HG03139 (cell line): ENCODE measurements at regions not wholly inside any gene's neighbourhood (a gene's known extent, or its start where the extent isn't known, plus 50 kb on each side); places are given as distances from the start of the nearest gene placed in this dataset.
"Not testable (repeated sequence)": the region's sequence is repeated elsewhere in the genome, so short reads cannot be mapped to it uniquely, and the experiment has no call there.

Experiments
- ATAC-seq: cut with Tn5 transposase; IDR thresholded peaks from one replicate; pipeline ENCODE4 v1.9.1; 2021; ENCODE audit not compliant: unreplicated experiment

DNA sequence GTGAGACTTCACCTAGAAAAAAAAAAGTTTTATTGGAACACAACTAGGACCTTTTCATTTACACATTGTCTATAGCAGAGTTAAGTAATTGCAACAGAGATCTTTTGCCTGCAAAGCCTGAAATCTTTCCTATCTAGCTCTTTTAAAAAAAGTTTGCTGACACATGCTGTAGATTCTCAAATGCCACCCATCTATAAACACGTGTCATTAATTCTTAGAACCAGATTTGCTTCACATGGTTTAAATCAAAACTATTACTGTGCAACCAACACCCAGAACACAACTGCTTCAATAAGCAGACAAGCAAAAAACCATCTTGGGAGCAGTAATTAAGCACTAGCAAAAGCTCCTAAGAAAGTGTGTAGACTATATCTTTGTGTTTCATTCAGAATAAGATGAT is 55.0 kb downstream of the OXSM start:
- no peak for ATAC-seq

DNA sequence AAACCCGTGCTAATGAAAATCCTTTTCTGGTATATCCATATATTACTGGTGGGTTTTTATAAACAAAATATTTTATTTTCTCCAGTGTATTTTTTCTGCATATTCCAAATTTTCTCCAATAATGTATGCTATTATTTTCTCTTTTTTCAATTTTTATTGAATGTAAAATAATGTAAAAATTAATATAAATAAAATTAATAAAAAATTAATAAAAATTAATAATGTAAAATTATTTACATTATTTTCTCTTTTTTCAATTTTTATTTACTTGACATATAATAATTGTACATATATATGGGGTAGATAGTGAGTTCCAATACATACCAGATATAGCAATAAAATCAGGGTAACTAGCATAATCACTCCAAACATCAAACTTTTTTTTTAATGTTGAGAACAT is 56.4 kb downstream of the OXSM start:
- no peak for ATAC-seq

GRCh38 chr3:25849091-25849490 is 59.2 kb downstream of the OXSM start:
- no peak for ATAC-seq

GRCh38 chr3:25849641-25850385 is 59.9 kb downstream of the OXSM start:
- no peak for ATAC-seq

- ATAC-seq = not testable (repeated sequence)
These were observed 61.9 kb downstream of the OXSM start for GRCh38 chr3:25851693-25852259.

DNA sequence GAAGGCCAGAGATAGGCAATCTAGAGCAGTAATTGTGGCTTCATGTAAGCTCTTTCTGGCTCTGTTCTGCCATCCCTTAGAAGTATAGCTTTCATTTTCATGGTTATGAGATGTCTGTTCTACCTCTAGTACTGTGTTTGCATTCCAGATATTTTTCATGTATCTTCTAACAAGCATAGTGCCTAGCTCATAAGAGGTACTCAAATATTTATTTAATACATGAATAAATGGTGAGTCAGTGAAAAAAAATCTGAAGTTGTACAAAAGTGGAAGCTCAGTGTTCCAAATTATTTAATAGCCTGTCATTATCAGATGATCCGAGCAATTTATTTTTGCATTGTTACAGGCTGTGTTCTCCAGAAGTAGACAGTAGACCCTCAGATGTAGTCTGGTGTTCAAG is 64.3 kb downstream of the OXSM start:
- ATAC-seq = no peak

DNA sequence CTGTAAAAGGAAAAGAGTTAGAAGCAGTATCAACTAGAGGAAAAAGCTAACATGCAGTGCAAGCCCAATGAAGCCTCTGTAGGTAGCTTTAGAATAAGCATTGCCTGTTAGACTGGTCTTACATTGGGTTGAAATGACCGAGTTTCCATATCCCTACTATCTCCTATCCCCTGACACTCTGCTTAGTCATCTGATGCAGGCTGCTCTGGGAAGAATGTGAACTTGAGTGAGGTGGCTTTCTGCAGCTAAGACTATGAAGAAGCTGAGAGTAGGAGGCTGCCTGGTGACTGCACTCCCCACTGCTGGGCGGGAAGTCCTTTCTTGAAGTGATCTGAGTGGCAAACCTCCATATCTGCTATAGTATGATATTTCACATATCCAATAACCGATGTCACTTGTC is 64.7 kb downstream of the OXSM start:
- ATAC-seq = no peak

DNA sequence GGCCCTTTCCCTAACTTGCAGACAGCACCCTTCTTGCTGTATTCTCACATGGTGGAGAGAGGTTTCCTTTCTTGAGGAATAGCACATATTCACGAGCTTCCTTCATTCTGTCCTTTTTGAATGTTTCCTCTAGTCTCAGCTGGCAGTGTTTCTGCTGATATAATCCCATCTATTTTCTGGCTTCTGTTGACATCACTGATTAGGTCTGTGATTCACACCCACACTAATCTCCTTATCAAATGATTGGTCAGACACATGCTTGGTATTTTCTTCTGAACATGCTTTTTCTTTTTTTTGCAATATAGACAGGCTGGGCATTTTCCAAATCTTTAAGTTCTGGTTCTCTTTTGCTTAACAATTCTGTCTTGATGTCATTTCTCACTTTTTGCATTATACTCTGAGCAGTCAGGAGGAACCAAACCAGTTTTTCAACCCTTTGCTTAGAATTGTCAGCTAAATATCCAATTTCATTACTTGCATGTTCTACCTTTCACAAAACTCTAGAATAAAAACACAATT is 65.4 kb downstream of the OXSM start:
- no peak for ATAC-seq

- ATAC-seq = peak; percentile 91
These were observed 67.1 kb downstream of the OXSM start for GRCh38 chr3:25856902-25857518.

- no peak for ATAC-seq
These were observed 71.7 kb downstream of the OXSM start for GRCh38 chr3:25861566-25861965.

DNA sequence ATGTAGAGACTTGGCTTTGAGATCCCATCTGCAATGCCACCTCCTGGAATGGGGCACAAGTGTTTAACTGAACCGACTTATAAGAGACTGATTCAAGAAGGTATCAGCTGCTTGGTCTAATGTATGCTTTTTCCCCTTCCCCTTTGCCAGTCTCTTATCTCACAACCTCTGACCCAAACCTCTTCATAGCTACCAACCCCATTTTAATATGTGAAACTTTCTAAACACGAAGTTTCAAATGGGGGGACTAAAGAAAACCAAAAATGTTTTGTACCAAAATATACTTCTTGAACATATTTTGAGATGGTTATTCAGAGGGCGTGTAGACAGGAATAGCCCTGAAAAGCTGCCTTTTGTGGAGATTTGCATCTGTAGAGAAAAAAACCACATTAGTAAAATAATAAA is 73.1 kb downstream of the OXSM start:
- ATAC-seq = no peak

DNA sequence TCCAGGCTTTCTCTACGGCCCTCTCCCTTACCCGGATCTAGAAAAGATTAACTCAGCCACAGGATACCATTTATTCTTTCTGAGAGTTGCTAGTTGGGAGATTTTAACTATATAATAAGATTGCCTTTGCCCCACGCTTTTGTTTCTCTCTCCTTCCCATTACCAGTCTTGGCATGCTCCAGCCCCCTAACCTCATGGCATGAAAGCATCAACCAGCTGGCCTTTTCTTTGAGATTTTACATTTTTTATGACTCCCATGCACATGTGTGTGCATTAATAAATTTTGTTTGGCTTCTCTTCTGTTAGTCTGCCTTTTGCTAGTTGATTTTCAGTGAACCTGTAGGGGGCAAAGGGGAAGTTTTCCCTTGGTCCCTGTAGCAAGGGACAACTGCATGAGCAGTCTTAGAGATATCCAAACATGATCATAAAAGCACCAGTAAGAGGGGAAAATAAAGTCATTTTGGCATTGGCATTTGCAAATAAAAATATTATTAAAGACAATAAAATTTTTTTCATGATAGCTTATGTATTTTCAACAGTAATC is 73.6 kb downstream of the OXSM start:
- ATAC-seq = no peak

GRCh38 chr3:25870452-25870851 is 80.6 kb downstream of the OXSM start:
- no peak for ATAC-seq

DNA sequence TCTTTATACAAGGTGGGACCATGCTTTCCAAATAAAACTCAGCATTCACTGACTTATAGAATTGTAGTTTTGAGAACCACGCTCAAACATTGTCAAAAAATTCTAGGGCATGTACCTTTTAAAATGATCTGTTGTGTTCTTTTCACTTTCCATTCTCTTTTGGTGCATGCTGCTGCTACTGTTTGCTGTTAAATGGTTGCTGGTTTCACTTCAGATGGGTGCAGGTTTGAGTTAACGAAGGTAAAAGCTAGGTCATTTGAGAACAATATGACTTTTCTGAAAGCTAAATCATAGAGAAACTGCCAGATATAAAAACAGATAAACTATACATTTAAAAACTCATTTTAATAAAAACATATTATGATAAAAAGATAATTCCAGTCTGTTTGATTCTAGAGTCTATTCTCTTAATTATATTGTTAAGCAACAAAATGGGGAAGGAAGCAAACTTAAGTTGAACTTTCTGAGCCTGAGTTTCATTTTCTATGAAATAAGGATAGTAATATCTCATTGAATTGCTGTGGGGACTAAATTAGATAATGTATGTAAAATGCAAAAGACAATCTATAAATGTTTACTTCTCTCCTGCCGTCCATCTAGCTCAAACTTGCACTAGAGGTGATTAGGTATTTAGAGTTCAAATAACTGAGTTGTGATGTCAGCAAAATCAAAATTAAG is 82.4 kb downstream of the OXSM start:
- peak; percentile 73 for ATAC-seq

- ATAC-seq = no peak
These were observed 93.6 kb downstream of the OXSM start for GRCh38 chr3:25883492-25883891.

GRCh38 chr3:25884981-25885380 is 95.1 kb downstream of the OXSM start:
- ATAC-seq = no peak

DNA sequence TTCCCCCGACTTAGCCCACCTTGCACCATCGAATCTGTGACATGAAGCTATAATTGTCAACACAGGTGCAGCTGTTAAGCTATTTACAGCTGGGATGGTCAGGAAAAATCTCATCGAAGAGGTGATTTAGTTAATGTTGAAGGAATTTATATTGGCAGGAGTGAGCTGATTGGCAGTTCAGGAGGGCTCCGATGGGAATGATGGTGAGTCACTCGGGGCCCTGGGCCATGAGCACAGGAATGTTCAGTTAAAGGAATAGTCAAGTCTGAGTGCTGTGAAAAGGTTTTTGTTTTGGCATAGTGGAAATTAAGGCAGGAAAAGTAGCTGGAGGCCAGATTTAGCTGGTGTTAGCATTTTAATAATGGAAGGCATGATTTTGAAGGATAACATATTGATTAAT is 95.7 kb downstream of the OXSM start:
- no peak for ATAC-seq

DNA sequence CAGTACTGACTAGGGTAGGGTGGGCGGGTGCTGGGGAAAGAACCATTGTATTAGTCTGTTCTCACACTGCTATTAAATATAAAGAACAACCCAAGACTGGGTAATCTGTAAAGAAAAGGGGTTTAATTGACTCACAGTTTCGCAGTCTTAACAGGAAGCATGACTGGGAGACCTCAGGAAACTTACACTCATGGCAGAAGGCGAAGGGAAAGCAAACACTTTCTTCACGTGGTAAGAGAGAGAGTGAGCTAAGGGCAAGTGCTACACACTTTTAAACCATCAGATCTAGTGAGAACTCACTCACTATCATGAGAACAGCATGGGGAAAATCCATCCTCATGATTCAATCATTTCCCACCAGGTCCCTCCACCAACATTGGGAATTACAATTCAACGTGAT is 98.0 kb downstream of the OXSM start:
- ATAC-seq = no peak

DNA sequence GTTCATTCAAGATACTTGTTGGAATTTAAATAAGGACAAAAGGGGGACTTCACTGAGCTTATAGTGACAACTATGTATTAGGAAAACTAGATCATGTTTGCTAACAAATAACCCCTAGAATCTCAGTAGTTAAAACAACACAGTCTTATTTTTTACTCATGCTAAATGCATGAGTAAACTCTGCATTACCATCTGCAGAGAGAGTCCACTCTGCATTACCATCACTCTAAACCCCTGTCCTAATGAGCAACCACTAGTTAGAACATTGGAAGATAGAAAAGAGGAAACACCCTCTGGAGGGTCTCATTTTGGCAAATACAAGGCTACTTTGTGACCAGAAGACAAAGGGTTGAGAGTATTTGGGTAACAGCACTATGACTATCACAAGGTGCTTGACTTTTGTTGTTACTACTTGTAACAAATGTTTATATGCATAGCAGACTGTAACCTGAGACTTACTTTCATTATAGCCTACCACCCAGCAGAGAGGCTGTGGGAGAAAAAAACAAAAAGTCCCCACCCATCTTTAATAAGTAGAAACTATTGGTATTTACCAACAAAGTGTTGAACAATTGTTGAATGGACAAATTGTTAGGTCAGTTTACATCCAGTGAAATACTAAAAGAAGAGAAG is 99.1 kb downstream of the OXSM start:
- ATAC-seq = no peak

- ATAC-seq = no peak
These were observed 99.6 kb downstream of the OXSM start for GRCh38 chr3:25889525-25889917.

GRCh38 chr3:25894101-25894500 is 104.2 kb downstream of the OXSM start:
- ATAC-seq = no peak
